ENCODE measurements at regions not wholly inside any gene's neighbourhood (a gene's known extent, or its start where the extent isn't known, plus 50 kb on each side); places are given as distances from the start of the nearest gene placed in this dataset.

DNA sequence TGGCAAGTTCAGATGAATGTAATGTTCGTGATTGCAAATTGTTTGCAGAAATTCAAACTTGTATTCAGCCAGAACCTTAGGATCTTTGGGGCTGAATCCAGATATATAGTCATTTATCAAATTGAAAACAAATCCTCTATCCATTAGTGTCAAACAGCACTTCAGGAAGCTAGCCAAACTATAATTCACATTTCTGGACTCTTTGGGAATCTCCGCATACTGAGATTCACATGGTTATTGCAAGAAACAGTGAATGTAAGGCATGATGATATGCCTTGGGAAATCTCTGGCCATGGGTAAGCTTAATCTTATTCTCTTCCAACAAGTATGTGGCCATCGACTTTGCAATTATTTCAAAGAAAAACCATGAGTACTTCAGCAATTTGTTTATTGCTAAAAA, 98.5 kb downstream of the KLHL28 start:
- H4K20me1 ChIP-seq (ENCODE audit: control insufficient read depth, insufficient read depth, low read depth, low read length): no peaks in the 10 kb centered on the region
- H3K27ac ChIP-seq (ENCODE audit: low read depth, low read length): no peak overlapping the region
- H3K9me2 ChIP-seq (replicated peaks; ENCODE audit: control insufficient read depth, low read length): no peaks in the 10 kb centered on the region
- no peaks in the 10 kb centered on the region for H3F3A ChIP-seq (ENCODE audit: control insufficient read depth, insufficient read depth)
- H3K4me3 ChIP-seq (ENCODE audit: low read length): no peak overlapping the region
- TF ChIP-seq EZH2phosphoT487 (IDR thresholded peaks at IDR 0.05; ENCODE audit: borderline replicate concordance, low read length) (no peak), CTCF (IDR thresholded peaks at IDR 0.05; ENCODE audit: low read depth, low read length, poor library complexity, severe bottlenecking) (no peak)
- no peaks in the 10 kb centered on the region for H3K4me1 ChIP-seq (ENCODE audit: control insufficient read depth, low read length)
- no peaks in the 10 kb centered on the region for H3K9me3 ChIP-seq (ENCODE audit: control insufficient read depth, insufficient read depth, low read length)
- H3K36me3 ChIP-seq (ENCODE audit: control insufficient read depth, low read length): no peaks in the 10 kb centered on the region
- H3K27me3 ChIP-seq (ENCODE audit: control insufficient read depth, low read length): peaks cover 5% of the 10 kb centered on the region; the same call in 1 of the 2 replicates
- H3K79me2 ChIP-seq (ENCODE audit: control insufficient read depth, low read length): no peaks in the 10 kb centered on the region
- no peak overlapping the region for H3K4me2 ChIP-seq (ENCODE audit: low read length)

DNA sequence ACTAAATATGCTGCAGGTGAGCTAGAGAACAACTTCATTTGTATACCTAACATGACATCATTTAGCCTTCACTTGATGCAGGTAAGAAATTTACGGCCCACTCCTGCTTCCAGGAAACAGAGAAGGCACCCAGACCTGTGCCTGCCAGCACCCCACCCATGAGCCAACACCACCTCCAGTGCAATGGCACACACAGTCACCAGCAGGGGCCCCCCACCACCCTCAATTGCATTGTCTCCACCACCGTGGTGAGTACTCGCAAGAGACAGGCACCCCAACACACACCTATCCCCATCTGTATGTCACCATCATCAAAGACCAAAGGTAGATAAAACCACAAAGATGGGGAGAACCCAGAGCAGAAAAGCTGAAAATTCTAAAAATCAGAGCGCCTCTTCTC, 107.6 kb downstream of the KLHL28 start:
- no peaks in the 10 kb centered on the region for H3K79me2 ChIP-seq (ENCODE audit: control insufficient read depth, low read length)
- no peaks in the 10 kb centered on the region for H3F3A ChIP-seq (ENCODE audit: control insufficient read depth, insufficient read depth)
- H3K27ac ChIP-seq (ENCODE audit: low read depth, low read length): no peak overlapping the region
- no peak overlapping the region for H3K4me2 ChIP-seq (ENCODE audit: low read length)
- no peaks in the 10 kb centered on the region for H3K9me3 ChIP-seq (ENCODE audit: control insufficient read depth, insufficient read depth, low read length)
- H3K27me3 ChIP-seq (ENCODE audit: control insufficient read depth, low read length): no peaks in the 10 kb centered on the region
- no peak overlapping the region for H3K4me3 ChIP-seq (ENCODE audit: low read length)
- H3K9me2 ChIP-seq (replicated peaks; ENCODE audit: control insufficient read depth, low read length): no peaks in the 10 kb centered on the region
- H3K36me3 ChIP-seq (ENCODE audit: control insufficient read depth, low read length): no peaks in the 10 kb centered on the region
- no peaks in the 10 kb centered on the region for H3K4me1 ChIP-seq (ENCODE audit: control insufficient read depth, low read length)
- no peak for TF ChIP-seq EZH2phosphoT487 (IDR thresholded peaks at IDR 0.05; ENCODE audit: borderline replicate concordance, low read length)
- TF ChIP-seq CTCF (IDR thresholded peaks at IDR 0.05; ENCODE audit: low read depth, low read length, poor library complexity, severe bottlenecking): no peak
- no peaks in the 10 kb centered on the region for H4K20me1 ChIP-seq (ENCODE audit: control insufficient read depth, insufficient read depth, low read depth, low read length)

GRCh38 chr14:44847526-44848309, 114.0 kb downstream of the KLHL28 start:
- Histone ChIP-seq H3K9me3 (ENCODE audit: control insufficient read depth, insufficient read depth, low read length) (no peaks in the 10 kb centered on the region), H3K4me2 (ENCODE audit: low read length) (no peak overlapping the region), H3K4me1 (ENCODE audit: control insufficient read depth, low read length) (no peaks in the 10 kb centered on the region), H3K79me2 (ENCODE audit: control insufficient read depth, low read length) (no peaks in the 10 kb centered on the region), H3K4me3 (ENCODE audit: low read length) (no peak overlapping the region), H3K9me2 (replicated peaks; ENCODE audit: control insufficient read depth, low read length) (no peaks in the 10 kb centered on the region), H3K27ac (ENCODE audit: low read depth, low read length) (no peak overlapping the region), H3K27me3 (ENCODE audit: control insufficient read depth, low read length) (0 out of 2 replicates have a peak, but pooled peaks cover 3% of the 10 kb centered on the region), H3K36me3 (ENCODE audit: control insufficient read depth, low read length) (no peaks in the 10 kb centered on the region), H4K20me1 (ENCODE audit: control insufficient read depth, insufficient read depth, low read depth, low read length) (no peaks in the 10 kb centered on the region), H3F3A (ENCODE audit: control insufficient read depth, insufficient read depth) (no peaks in the 10 kb centered on the region)
- no peak for TF ChIP-seq CTCF (IDR thresholded peaks at IDR 0.05; ENCODE audit: low read depth, low read length, poor library complexity, severe bottlenecking)
- TF ChIP-seq EZH2phosphoT487 (IDR thresholded peaks at IDR 0.05; ENCODE audit: borderline replicate concordance, low read length): no peak

Measured in DOHH2 (cell line).